H1 (cell line): ENCODE measurements at regions not wholly inside any gene's neighbourhood (a gene's known extent, or its start where the extent isn't known, plus 50 kb on each side); places are given as distances from the start of the nearest gene placed in this dataset.
A peak's percentile ranks its signal among the peaks of the same experiment; 100 is the strongest.

Experiments
- CTCF ChIA-PET: fragments of 300-600 bp; sonication (Branson Sonifier 250); formaldehyde crosslinking; loops from one replicate; lab custom pipeline; 2021; ENCODE audit not compliant: partially characterized antibody; lab: Charles Lee
- POLR2A ChIA-PET: fragments of 300-600 bp; sonication (Branson Sonifier 250); formaldehyde crosslinking; loops from one replicate; lab custom pipeline; 2021; ENCODE audit warnings: inconsistent platforms; ENCODE audit not compliant: partially characterized antibody; lab: Charles Lee
- DNase-seq, 2 experiments: peaks; one replicate each; pipeline versions ENCODE4 v3.0.0 to v3.0.0-alpha.2; 2010 to 2022; ENCODE audit warnings: low spot score in 2 of 2, low read depth in 1 of 2, mixed read lengths in 1 of 2
- FAIRE-seq: peaks from 2 replicates; lab custom pipeline; 2011; peaks lifted over from hg19 to GRCh38; lab: Jason Lieb, UNC
- H2AFZ ChIP-seq: 2 replicates; pipeline ENCODE4 v1.8.1; 2012; ENCODE audit warnings: low read length, inconsistent platforms
- H2AK5ac ChIP-seq: 2 replicates; pipeline ENCODE4 v1.6.1; 2013; ENCODE audit warnings: low read depth, low read length
- H2BK120ac ChIP-seq: replicated peaks from 2 replicates; pipeline ENCODE3; 2013; ENCODE audit warnings: low read depth, low read length, inconsistent platforms
- H2BK12ac ChIP-seq: 2 replicates; pipeline ENCODE4 v1.6.1; 2013; ENCODE audit warnings: low read depth, low read length
- H2BK15ac ChIP-seq: 2 replicates; pipeline ENCODE4 v1.6.1; 2013; ENCODE audit warnings: low read length
- H2BK20ac ChIP-seq: 2 replicates; pipeline ENCODE4 v1.6.1; 2013; ENCODE audit warnings: low read length
- H2BK5ac ChIP-seq: 2 replicates; pipeline ENCODE4 v1.6.1; 2013; ENCODE audit warnings: low read depth, low read length
- H3K14ac ChIP-seq: 2 replicates; pipeline ENCODE4 v1.6.1; 2013; ENCODE audit warnings: inconsistent platforms; ENCODE audit not compliant: insufficient read length
- H3K18ac ChIP-seq: 2 replicates; pipeline ENCODE4 v1.6.1; 2013; ENCODE audit warnings: low read length; ENCODE audit errors: extremely low read depth
- H3K23ac ChIP-seq: 2 replicates; pipeline ENCODE4 v1.6.1; 2013; ENCODE audit warnings: inconsistent platforms; ENCODE audit not compliant: insufficient read length
- H3K23me2 ChIP-seq: 2 replicates; pipeline ENCODE4 v1.6.1; 2013; ENCODE audit warnings: low read depth, low read length
- H3K27ac ChIP-seq: 2 replicates; pipeline ENCODE4 v1.6.1; 2011; ENCODE audit warnings: low read depth, low read length, inconsistent platforms
- H3K27me3 ChIP-seq, 4 experiments: replicated peaks in 1 of 4; 1 replicate in 1 of 4; 2 replicates in 3 of 4; pipeline versions ENCODE4 v1.6.1 to v1.8.1; 2011 to 2013; ENCODE audit warnings: low read length in 3 of 4, mild to moderate bottlenecking in 3 of 4, inconsistent platforms in 2 of 4, mixed read lengths in 2 of 4, moderate library complexity in 1 of 4; ENCODE audit not compliant: control insufficient read depth in 3 of 4, insufficient read depth in 3 of 4; ENCODE audit errors: extremely low read depth in 1 of 4
- H3K36me3 ChIP-seq, 4 experiments: 2 replicates each; pipeline versions ENCODE4 v1.6.1 to v1.8.1; 2011 to 2013; ENCODE audit warnings: mild to moderate bottlenecking in 4 of 4, low read length in 3 of 4, moderate library complexity in 2 of 4, control low read depth in 1 of 4, inconsistent platforms in 1 of 4; ENCODE audit not compliant: insufficient read depth in 4 of 4, control insufficient read depth in 2 of 4
- H3K4ac ChIP-seq: replicated peaks from 2 replicates; pipeline ENCODE3; 2013; ENCODE audit warnings: low read length, low read depth, mixed read lengths, inconsistent platforms; ENCODE audit not compliant: insufficient read length
- H3K4me1 ChIP-seq, 4 experiments: replicated peaks in 1 of 4; 1 replicate in 1 of 4; 2 replicates in 3 of 4; pipeline versions ENCODE4 v1.6.1 to v1.8.1; 2011 to 2013; ENCODE audit warnings: low read length in 3 of 4, inconsistent platforms in 2 of 4, mixed read lengths in 1 of 4; ENCODE audit not compliant: insufficient read depth in 4 of 4, control insufficient read depth in 3 of 4
- H3K4me2 ChIP-seq, 2 experiments: 2 replicates each; pipeline versions ENCODE4 v1.6.1 to v1.8.1; 2011 to 2013; ENCODE audit warnings: low read depth in 2 of 2, low read length in 2 of 2, control low read depth in 1 of 2, inconsistent platforms in 1 of 2, mild to moderate bottlenecking in 1 of 2; ENCODE audit not compliant: insufficient read depth in 1 of 2
- H3K4me3 ChIP-seq, 4 experiments: fragments of 200-600, 300-600 bp in 1 of 4; sonication (generic), shearing (Covaris generic), sonication (Bioruptor Twin) in 1 of 4; 2 replicates each; pipeline versions ENCODE4 v1.5.1 to v1.8.1; 2011 to 2016; ENCODE audit warnings: low read length in 4 of 4, low read depth in 3 of 4, control low read depth in 2 of 4, inconsistent platforms in 2 of 4, mild to moderate bottlenecking in 2 of 4, mixed read lengths in 1 of 4, moderate library complexity in 1 of 4; ENCODE audit not compliant: insufficient read depth in 2 of 4; ENCODE audit errors: extremely low read depth in 1 of 4
- H3K56ac ChIP-seq: replicated peaks from 2 replicates; pipeline ENCODE3; 2013; ENCODE audit warnings: low read depth, mild to moderate bottlenecking, mixed read lengths, low read length, inconsistent platforms; ENCODE audit not compliant: insufficient read length
- H3K79me1 ChIP-seq: 2 replicates; pipeline ENCODE4 v1.6.1; 2013; ENCODE audit warnings: low read depth, low read length, control low read depth
- H3K79me2 ChIP-seq, 2 experiments: 2 replicates each; pipeline versions ENCODE4 v1.6.1 to v1.8.1; 2012 to 2013; ENCODE audit warnings: low read length in 2 of 2, mild to moderate bottlenecking in 2 of 2, inconsistent platforms in 1 of 2; ENCODE audit not compliant: insufficient read depth in 2 of 2, control insufficient read depth in 1 of 2
- H3K9ac ChIP-seq, 4 experiments: replicated peaks in 1 of 4; 1 replicate in 1 of 4; 2 replicates in 3 of 4; pipeline versions ENCODE4 v1.6.1 to v1.8.1; 2011 to 2013; ENCODE audit warnings: low read depth in 3 of 4, low read length in 3 of 4, control low read depth in 2 of 4, mild to moderate bottlenecking in 2 of 4, moderate library complexity in 2 of 4, inconsistent platforms in 1 of 4; ENCODE audit errors: extremely low read depth in 1 of 4
- H3K9me3 ChIP-seq, 2 experiments: 2 replicates each; pipeline versions ENCODE4 v1.6.1 to v1.8.1; 2012 to 2013; ENCODE audit warnings: mild to moderate bottlenecking in 2 of 2, moderate library complexity in 2 of 2, control low read depth in 1 of 2, inconsistent platforms in 1 of 2, low read depth in 1 of 2, low read length in 1 of 2, mixed read lengths in 1 of 2; ENCODE audit not compliant: insufficient read depth in 2 of 2
- H4K20me1 ChIP-seq, 2 experiments: replicated peaks in 1 of 2; 2 replicates each; pipeline versions ENCODE3 to v1.8.1; 2011 to 2013; ENCODE audit warnings: inconsistent platforms in 2 of 2, low read length in 2 of 2, mild to moderate bottlenecking in 1 of 2; ENCODE audit not compliant: insufficient read depth in 2 of 2, control insufficient read depth in 1 of 2
- H4K5ac ChIP-seq: 2 replicates; pipeline ENCODE4 v1.6.1; 2013; ENCODE audit warnings: low read length, low read depth, mixed read lengths, inconsistent platforms; ENCODE audit not compliant: insufficient read length
- H4K8ac ChIP-seq: 2 replicates; pipeline ENCODE4 v1.8.0; 2013; ENCODE audit warnings: mild to moderate bottlenecking, moderate library complexity, low read length, inconsistent platforms; ENCODE audit not compliant: insufficient read depth; ENCODE audit errors: extremely low read depth
- H4K91ac ChIP-seq: replicated peaks from 2 replicates; pipeline ENCODE3; 2013; ENCODE audit warnings: low read length, mixed read lengths, inconsistent platforms; ENCODE audit not compliant: insufficient read length
- HDAC6 ChIP-seq: IDR thresholded peaks from one replicate; pipeline ENCODE4 v1.7.1; 2012; ENCODE audit warnings: low read depth, mild to moderate bottlenecking, inconsistent platforms, low read length, moderate library complexity
- RXRA ChIP-seq: IDR thresholded peaks from 2 replicates; pipeline ENCODE4 v1.6.1; 2011; ENCODE audit warnings: low read depth, mild to moderate bottlenecking, low read length, moderate library complexity; ENCODE audit not compliant: insufficient read depth
- SP4 ChIP-seq: IDR thresholded peaks from 2 replicates; pipeline ENCODE4 v1.6.1; 2012; ENCODE audit warnings: low read length, inconsistent platforms
- WGBS, 2 experiments: shearing (Covaris generic) in 1 of 2; methylation state at CpG; one replicate each; pipeline versions ENCODE4 v1.1.6 to v1.1.7; 2013 to 2015; ENCODE audit warnings: low lambda C conversion rate in 2 of 2, mixed read lengths in 2 of 2, inconsistent platforms in 1 of 2, low coverage in 1 of 2, missing lambda C conversion rate in 1 of 2; ENCODE audit not compliant: insufficient replicate concordance in 2 of 2, insufficient coverage in 1 of 2, insufficient read length in 1 of 2; ENCODE audit errors: extremely low coverage in 1 of 2, missing lambda C conversion rate in 1 of 2; 5-methylcytosine and 5-hydroxymethylcytosine counted together

GRCh38 chr1:116832932-116833578 lies 76.7 kb upstream of the PTGFRN start:
- FAIRE-seq (no peak), DNase-seq (no peak)
- H3K14ac ChIP-seq = no peak overlapping the region
- H3K79me1 ChIP-seq = no peaks in the 10 kb centered on the region
- peaks cover 0 to 2% of the 10 kb centered on the region in 2 experiments; a peak in 2 of 4 replicates for H3K9me3 ChIP-seq
- H3K23me2 ChIP-seq = no peaks in the 10 kb centered on the region; the same call in 1 of the 2 replicates
- H3K27ac ChIP-seq = no peak overlapping the region
- peak overlapping the region; percentile 46 for H4K5ac ChIP-seq
- no peak overlapping the region for H3K18ac ChIP-seq
- no peak overlapping the region for H4K8ac ChIP-seq
- peaks cover 3 to 30% (median 11%) of the 10 kb centered on the region in 4 experiments for H3K4me1 ChIP-seq
- H2BK20ac ChIP-seq = no peak overlapping the region; the same call in 1 of the 2 replicates
- no peak overlapping the region for H3K4ac ChIP-seq
- no peaks in the 10 kb centered on the region for H3K79me2 ChIP-seq
- no peak overlapping the region for H3K56ac ChIP-seq
- no peaks in the 10 kb centered on the region for H3K27me3 ChIP-seq
- CTCF ChIA-PET = interaction anchor here (0.6 to 1.4 kb wide), 7 partner anchors 8 to 96 kb away, joined by 3 to 4 read pairs (median 4); no protein-coding TSS in a partner anchor
- H3K4me3 ChIP-seq = peak overlapping the region in 1 of 4 experiments; percentile 40; a peak in 1 of 8 replicates
- WGBS, 2 experiments = 82% methylated on average over 3 of the region's 3 CpGs; no CpG with 5 or more reads in 1 of the 2 experiments
- H2AK5ac ChIP-seq = no peak overlapping the region
- H3K36me3 ChIP-seq = no peaks in the 10 kb centered on the region
- TF ChIP-seq RXRA (no peak), SP4 (no peak), HDAC6 (no peak)
- H4K20me1 ChIP-seq = no peaks in the 10 kb centered on the region
- H3K9ac ChIP-seq = no peak overlapping the region
- peak overlapping the region; percentile 63; the same call in 1 of the 2 replicates for H2BK5ac ChIP-seq
- H3K23ac ChIP-seq = no peak overlapping the region
- no peak overlapping the region for H2BK12ac ChIP-seq
- H2BK15ac ChIP-seq = no peak overlapping the region
- H3K4me2 ChIP-seq = peak overlapping the region; percentile 21 to 34; a peak in 3 of 4 replicates
- POLR2A ChIA-PET = interaction anchor here (0.8 to 1.2 kb wide), 3 partner anchors 11 to 49 kb away, joined by 3 to 4 read pairs (median 3); no protein-coding TSS in a partner anchor
- H4K91ac ChIP-seq = no peak overlapping the region
- H2AFZ ChIP-seq = no peak overlapping the region
- H2BK120ac ChIP-seq = no peak overlapping the region
